B cell (primary cell): ENCODE measurements at regions not wholly inside any gene's neighbourhood (a gene's known extent, or its start where the extent isn't known, plus 50 kb on each side); places are given as distances from the start of the nearest gene placed in this dataset.

Experiments used
- ATAC-seq: fragments of 200-7000 bp; cut with Tn5 transposase; one replicate; pipeline ENCODE4 v1.10.0; 2021; ENCODE audit warnings: low read depth, mild to moderate bottlenecking, moderate number of reproducible peaks, moderate library complexity
- CTCF ChIA-PET: fragments of 350-600 bp; sonication (Branson Sonifier 250); formaldehyde crosslinking; loops from one replicate; lab custom pipeline; 2021; ENCODE audit warnings: antibody characterized with exemption, inconsistent platforms; lab: Charles Lee
- POLR2A ChIA-PET: fragments of 350-600 bp; sonication (Branson Sonifier 250); formaldehyde crosslinking; loops from one replicate; lab custom pipeline; 2021; ENCODE audit warnings: antibody characterized with exemption; lab: Charles Lee
- DNase-seq: peaks from one replicate; pipeline ENCODE4 v3.0.0; 2013
- H2AFZ ChIP-seq: 2 replicates; pipeline ENCODE4 v1.6.1; 2012; ENCODE audit warnings: mild to moderate bottlenecking, low read depth, low read length; ENCODE audit not compliant: insufficient read depth, poor library complexity, severe bottlenecking
- H3K27ac ChIP-seq, 2 donors: 1 replicate in 1 of 2; 2 replicates in 1 of 2; pipeline ENCODE4 v1.5.1; 2012 to 2013; ENCODE audit warnings: low read length in 2 of 2, mild to moderate bottlenecking in 2 of 2, moderate library complexity in 1 of 2
- H3K27me3 ChIP-seq, 4 experiments: fragments of 200-600 bp in 1 of 4; sonication (generic) in 1 of 4; replicated peaks in 1 of 4; 1 replicate in 2 of 4; 2 replicates in 2 of 4; pipeline versions ENCODE4 v1.6.1 to v1.7.0; 2013 to 2016; ENCODE audit warnings: low read length in 3 of 4, mild to moderate bottlenecking in 2 of 4, mixed read lengths in 1 of 4, moderate library complexity in 1 of 4; ENCODE audit not compliant: insufficient read depth in 4 of 4, control insufficient read depth in 3 of 4; ENCODE audit errors: control extremely low read depth in 1 of 4
- H3K36me3 ChIP-seq, 2 experiments: replicated peaks in 1 of 2; 1 replicate in 1 of 2; 2 replicates in 1 of 2; pipeline versions ENCODE4 v1.6.1 to v1.7.1; 2013; ENCODE audit warnings: low read length in 1 of 2; ENCODE audit not compliant: insufficient read depth in 2 of 2, control insufficient read depth in 1 of 2; ENCODE audit errors: control extremely low read depth in 1 of 2, extremely low read depth in 1 of 2
- H3K4me1 ChIP-seq, 2 donors: fragments of 200-600 bp in 1 of 2; sonication (generic) in 1 of 2; 1 replicate in 1 of 2; 2 replicates in 1 of 2; pipeline versions ENCODE4 v1.5.1 to v1.6.1; 2013 to 2017; ENCODE audit warnings: low read length in 2 of 2; ENCODE audit not compliant: control insufficient read depth in 2 of 2, insufficient read depth in 2 of 2
- H3K4me2 ChIP-seq: replicated peaks from 2 replicates; pipeline ENCODE3; 2012; ENCODE audit warnings: mild to moderate bottlenecking, low read depth, low read length; ENCODE audit not compliant: poor library complexity, severe bottlenecking
- H3K4me3 ChIP-seq, 5 experiments: fragments of 200-600 bp in 1 of 5; sonication (generic) in 1 of 5; 1 replicate in 3 of 5; 2 replicates in 2 of 5; pipeline versions ENCODE4 v1.5.1 to v1.7.0; 2011 to 2016; ENCODE audit warnings: low read length in 4 of 5, mild to moderate bottlenecking in 4 of 5, low read depth in 2 of 5, control low read depth in 1 of 5, moderate library complexity in 1 of 5; ENCODE audit not compliant: insufficient read depth in 1 of 5; ENCODE audit errors: control extremely low read depth in 1 of 5, extremely low read depth in 1 of 5
- H3K79me2 ChIP-seq: fragments of 200-600 bp; sonication (generic); one replicate; pipeline ENCODE4 v1.6.0; 2016; ENCODE audit warnings: low read length; ENCODE audit not compliant: control insufficient read depth, insufficient read depth
- H3K9ac ChIP-seq: fragments of 200-600 bp; sonication (generic); 2 replicates; pipeline ENCODE4 v1.6.1; 2017; ENCODE audit warnings: mild to moderate bottlenecking, low read length, moderate library complexity
- H3K9me3 ChIP-seq, 3 donors: one replicate each; pipeline versions ENCODE4 v1.6.1 to v1.7.1; 2013; ENCODE audit warnings: low read length in 2 of 3; ENCODE audit not compliant: control insufficient read depth in 2 of 3, insufficient read depth in 1 of 3; ENCODE audit errors: control extremely low read depth in 1 of 3
- H4K20me1 ChIP-seq: 2 replicates; pipeline ENCODE4 v1.6.0; 2012; ENCODE audit warnings: mild to moderate bottlenecking, low read length; ENCODE audit not compliant: insufficient read depth, control insufficient read depth, poor library complexity, severe bottlenecking
- H3K27ac Mint-ChIP-seq: one replicate; pipeline ENCODE4 v1.8.0; 2021; ENCODE audit warnings: mixed read lengths
- H3K27me3 Mint-ChIP-seq: one replicate; pipeline ENCODE4 v1.8.0; 2021; ENCODE audit warnings: mixed read lengths
- H3K4me1 Mint-ChIP-seq: one replicate; pipeline ENCODE4 v1.8.0; 2021; ENCODE audit warnings: mixed read lengths
- H3K4me3 Mint-ChIP-seq: one replicate; pipeline ENCODE4 v1.8.0; 2021; ENCODE audit warnings: mixed read lengths
- H3K9me3 Mint-ChIP-seq: one replicate; pipeline ENCODE4 v1.8.0; 2022; ENCODE audit warnings: mixed read lengths; ENCODE audit not compliant: insufficient read depth
- EZH2 ChIP-seq: IDR thresholded peaks from 2 replicates; pipeline ENCODE4 v1.6.1; 2012; ENCODE audit warnings: borderline replicate concordance, low read depth, mild to moderate bottlenecking, moderate library complexity, low read length; ENCODE audit not compliant: insufficient read depth, poor library complexity, severe bottlenecking
- WGBS: methylation state at CpG from one replicate; pipeline ENCODE4 v1.1.5; 2013; ENCODE audit warnings: missing lambda C conversion rate; ENCODE audit not compliant: insufficient coverage; 5-methylcytosine and 5-hydroxymethylcytosine counted together
- intact Hi-C: fragments of 100-400 bp; cut with micrococcal nuclease; formaldehyde crosslinking; loops from one replicate; pipeline ENCODE4 v1.10.0; 2022
- TF ChIP-seq, protein P1 (sequence below): fragments of 200-600 bp; IDR thresholded peaks from one replicate; pipeline ENCODE4 v1.8.0; 2022; ENCODE audit warnings: antibody characterized with exemption, mild to moderate bottlenecking

DNA sequence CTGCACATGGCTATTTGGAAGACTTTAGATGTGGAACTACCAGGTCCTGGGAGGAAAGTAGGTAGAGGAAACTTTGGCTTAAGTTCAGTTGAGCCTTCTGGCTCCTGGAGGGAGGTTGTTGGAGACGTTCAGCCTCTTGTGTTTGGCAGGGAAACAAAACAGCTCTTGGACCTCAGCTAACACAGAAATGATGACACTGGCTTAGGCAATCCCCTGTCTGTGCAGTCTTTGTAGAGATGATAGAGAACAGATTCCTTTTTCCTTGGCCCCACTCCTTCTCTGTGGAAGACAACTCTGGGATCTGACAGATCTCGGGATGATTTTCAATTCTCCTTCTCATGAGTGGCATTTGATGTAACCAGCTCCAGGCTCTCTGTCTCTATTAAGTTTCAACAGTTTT is 428.5 kb downstream of the TMEM135 start:
- no peak overlapping the region for H3K27ac ChIP-seq
- Mint-ChIP-seq H3K4me3 (no peak overlapping the region), H3K4me1 (no peaks in the 10 kb centered on the region), H3K9me3 (no peaks in the 10 kb centered on the region), H3K27ac (no peak overlapping the region), H3K27me3 (no peaks in the 10 kb centered on the region)
- POLR2A ChIA-PET = no interaction called here
- CTCF ChIA-PET = no interaction called here
- H3K4me1 ChIP-seq = no peaks in the 10 kb centered on the region
- no peak overlapping the region for H2AFZ ChIP-seq
- no peaks in the 10 kb centered on the region for H3K79me2 ChIP-seq
- H4K20me1 ChIP-seq = no peaks in the 10 kb centered on the region
- TF ChIP-seq, protein P1, sequence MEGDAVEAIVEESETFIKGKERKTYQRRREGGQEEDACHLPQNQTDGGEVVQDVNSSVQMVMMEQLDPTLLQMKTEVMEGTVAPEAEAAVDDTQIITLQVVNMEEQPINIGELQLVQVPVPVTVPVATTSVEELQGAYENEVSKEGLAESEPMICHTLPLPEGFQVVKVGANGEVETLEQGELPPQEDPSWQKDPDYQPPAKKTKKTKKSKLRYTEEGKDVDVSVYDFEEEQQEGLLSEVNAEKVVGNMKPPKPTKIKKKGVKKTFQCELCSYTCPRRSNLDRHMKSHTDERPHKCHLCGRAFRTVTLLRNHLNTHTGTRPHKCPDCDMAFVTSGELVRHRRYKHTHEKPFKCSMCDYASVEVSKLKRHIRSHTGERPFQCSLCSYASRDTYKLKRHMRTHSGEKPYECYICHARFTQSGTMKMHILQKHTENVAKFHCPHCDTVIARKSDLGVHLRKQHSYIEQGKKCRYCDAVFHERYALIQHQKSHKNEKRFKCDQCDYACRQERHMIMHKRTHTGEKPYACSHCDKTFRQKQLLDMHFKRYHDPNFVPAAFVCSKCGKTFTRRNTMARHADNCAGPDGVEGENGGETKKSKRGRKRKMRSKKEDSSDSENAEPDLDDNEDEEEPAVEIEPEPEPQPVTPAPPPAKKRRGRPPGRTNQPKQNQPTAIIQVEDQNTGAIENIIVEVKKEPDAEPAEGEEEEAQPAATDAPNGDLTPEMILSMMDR = no peak
- H3K9me3 ChIP-seq = no peaks in the 10 kb centered on the region
- no peak overlapping the region for H3K9ac ChIP-seq
- H3K27me3 ChIP-seq = no peaks in the 10 kb centered on the region
- ATAC-seq (no peak), DNase-seq (no peak)
- WGBS = 100% methylated on average over 1 of the region's 2 CpGs
- no peak overlapping the region for H3K4me2 ChIP-seq
- intact Hi-C loops = no loop called here
- H3K4me3 ChIP-seq = no peak overlapping the region
- H3K36me3 ChIP-seq = no peaks in the 10 kb centered on the region

DNA sequence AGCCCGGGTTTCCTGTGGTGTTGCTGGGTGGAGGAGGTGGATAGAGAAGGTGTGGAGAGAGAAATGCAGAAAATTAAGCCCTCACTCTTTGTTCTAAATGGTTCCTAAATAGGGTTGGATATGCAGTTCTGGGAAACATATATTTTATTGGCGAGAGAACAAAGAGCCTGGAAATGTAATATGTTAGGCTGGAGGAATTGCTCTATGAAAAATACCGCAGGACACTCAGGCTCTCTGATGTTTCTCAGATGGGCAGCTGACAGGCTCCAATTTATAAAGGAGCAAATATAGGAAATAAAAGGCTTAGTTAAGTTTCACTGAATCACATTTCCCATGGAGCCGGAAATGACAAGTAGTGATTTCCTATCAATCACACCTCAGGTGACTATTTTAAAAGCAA is 428.0 kb downstream of the TMEM135 start:
- Histone ChIP-seq H3K27me3 (no peaks in the 10 kb centered on the region), H3K4me1 (no peaks in the 10 kb centered on the region), H3K4me2 (no peak overlapping the region), H3K9me3 (no peaks in the 10 kb centered on the region), H3K4me3 (no peak overlapping the region), H3K79me2 (no peaks in the 10 kb centered on the region), H2AFZ (no peak overlapping the region), H3K36me3 (no peaks in the 10 kb centered on the region), H3K27ac (no peak overlapping the region), H3K9ac (no peak overlapping the region), H4K20me1 (no peaks in the 10 kb centered on the region)
- intact Hi-C loops = no loop called here
- Mint-ChIP-seq H3K27ac (no peak overlapping the region), H3K27me3 (no peaks in the 10 kb centered on the region), H3K4me3 (no peak overlapping the region), H3K4me1 (no peaks in the 10 kb centered on the region), H3K9me3 (no peaks in the 10 kb centered on the region)
- ATAC-seq (no peak), DNase-seq (no peak)
- 90% methylated on average over 2 of the region's 4 CpGs for WGBS
- ChIA-PET POLR2A (no interaction called here), CTCF (no interaction called here)
- TF ChIP-seq, protein P1 = no peak
- no peak for TF ChIP-seq EZH2
